GM21786 (cell line): ENCODE measurements at regions not wholly inside any gene's neighbourhood (a gene's known extent, or its start where the extent isn't known, plus 50 kb on each side); places are given as distances from the start of the nearest gene placed in this dataset.

ENCODE experiments used
- ATAC-seq: cut with Tn5 transposase; IDR thresholded peaks from one replicate; pipeline ENCODE4 v1.9.1; 2021; ENCODE audit not compliant: unreplicated experiment

DNA sequence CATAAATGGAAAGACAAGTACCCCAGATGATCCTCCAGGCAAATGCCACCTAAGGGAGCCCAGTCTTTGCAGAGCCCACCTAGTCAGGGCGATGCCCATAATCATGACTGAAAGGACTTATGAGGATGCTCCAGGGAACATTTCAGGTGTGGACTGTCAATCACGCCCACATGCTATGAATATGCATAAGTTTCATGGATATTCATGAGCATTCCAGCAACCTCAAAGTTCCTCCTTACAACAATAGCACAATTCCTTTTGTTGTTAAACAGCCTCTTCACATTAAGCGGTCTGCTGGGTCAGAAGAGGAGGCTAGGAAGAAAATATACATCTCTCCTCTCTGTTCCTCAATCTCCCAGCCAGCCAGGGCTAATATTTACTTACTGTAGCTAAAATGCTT is 161.6 kb downstream of the C5orf15 start:
- no peak for ATAC-seq

DNA sequence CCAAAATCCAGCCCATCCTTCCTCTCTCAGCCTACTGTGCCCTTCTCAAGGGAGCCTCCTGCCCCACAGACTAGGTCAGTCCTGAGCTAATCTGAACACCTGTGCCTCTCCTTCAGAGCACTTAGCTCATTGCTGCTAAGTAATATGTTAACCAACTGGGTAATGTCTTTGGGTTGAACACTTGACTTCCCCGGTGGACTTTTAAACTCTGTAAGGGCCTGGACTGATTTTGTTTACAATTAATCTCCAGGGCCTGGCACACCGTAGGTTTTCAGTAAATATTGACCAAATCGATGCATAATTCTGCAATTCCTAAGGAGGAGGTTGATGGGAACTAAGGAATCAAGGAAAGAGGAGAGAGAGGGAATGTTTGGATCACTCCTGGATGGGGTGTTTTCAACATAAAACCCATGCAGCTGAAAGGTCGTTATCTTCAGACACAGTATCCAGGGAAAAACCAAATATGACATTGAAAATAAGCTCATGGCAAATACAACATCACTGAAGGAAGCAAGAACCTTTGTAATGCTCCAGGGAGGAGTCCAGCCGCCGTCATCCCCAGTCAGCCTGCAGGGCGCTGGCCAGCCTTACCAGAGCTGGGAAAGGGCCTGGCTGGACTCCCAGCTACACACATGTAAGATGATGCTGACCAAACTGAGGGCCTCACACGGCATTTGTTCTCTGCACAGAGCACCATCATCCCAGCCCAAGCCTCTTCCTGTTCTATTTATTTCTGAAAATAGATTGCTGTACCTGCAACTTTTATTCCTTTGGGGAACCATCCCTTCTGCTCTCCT is 166.3 kb downstream of the C5orf15 start:
- ATAC-seq, result no peak

DNA sequence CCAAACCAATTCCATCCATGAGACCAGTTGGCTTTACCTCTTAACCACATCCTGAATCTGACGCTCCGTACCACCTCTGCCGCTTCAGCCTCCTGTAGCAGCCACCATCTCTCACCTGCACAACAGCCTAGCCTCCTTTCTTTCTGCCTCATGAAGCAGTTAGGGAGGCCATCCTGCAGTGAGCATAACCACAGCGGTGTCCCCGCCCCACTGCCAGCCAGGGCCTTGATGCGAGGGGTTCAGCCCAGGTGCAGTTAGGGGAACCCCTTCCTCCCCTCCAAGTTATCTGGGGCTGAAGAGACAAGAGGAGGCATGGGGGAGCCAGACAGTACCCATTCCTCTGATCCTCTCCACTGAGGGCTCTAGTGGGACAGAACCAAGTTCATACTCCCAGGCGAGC is 167.0 kb downstream of the C5orf15 start:
- no peak for ATAC-seq

DNA sequence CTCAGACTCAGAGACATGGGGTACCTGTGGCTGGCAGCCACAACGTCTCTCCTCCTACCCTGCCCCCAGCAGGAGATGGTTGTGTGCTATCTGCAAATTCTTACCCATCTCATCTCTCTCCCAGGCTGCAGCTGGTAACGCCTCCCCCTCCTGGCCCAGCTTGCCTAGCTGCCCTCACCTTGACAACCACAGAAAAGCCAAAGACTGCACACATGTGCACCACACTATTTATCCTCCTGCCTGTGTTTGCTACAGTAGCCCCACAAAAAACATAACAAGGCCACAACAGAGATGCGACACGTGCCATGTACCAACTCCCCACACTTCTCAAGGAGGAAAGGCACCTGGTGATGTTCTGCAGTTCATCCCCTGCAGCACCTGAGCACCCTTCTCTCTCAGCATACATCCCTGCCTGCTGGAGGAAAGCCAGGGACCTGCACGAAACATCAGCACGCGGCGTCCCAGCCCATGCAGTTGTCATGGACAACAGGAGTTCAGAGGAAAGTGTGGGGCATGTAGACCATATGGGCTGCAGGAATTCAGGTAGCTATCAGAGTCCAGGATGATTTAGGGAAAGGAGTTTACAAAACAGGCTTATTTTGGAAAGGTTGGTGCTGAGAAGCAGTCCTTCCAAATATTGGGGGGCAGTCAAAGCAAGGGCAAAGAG is 168.7 kb downstream of the C5orf15 start:
- ATAC-seq, result no peak

DNA sequence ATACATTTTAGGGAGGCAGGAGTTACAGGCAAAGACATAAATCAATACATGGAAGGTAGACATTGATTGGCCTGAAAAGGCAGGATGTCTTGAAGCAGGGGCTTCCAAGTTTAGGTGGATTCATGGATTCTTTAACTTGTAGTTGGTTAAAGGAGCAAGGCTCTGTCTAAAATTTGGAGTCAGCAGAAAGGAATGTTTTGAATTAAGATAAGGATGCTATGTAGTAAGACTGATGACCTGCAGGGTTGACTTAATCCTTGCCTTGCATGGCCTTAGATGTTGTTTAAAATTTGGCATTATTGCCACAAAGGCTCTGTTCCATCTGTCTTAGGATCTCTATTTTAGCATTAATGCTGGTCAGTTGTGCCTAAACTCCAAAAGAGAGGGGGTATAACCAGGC is 171.3 kb downstream of the C5orf15 start:
- no peak for ATAC-seq

DNA sequence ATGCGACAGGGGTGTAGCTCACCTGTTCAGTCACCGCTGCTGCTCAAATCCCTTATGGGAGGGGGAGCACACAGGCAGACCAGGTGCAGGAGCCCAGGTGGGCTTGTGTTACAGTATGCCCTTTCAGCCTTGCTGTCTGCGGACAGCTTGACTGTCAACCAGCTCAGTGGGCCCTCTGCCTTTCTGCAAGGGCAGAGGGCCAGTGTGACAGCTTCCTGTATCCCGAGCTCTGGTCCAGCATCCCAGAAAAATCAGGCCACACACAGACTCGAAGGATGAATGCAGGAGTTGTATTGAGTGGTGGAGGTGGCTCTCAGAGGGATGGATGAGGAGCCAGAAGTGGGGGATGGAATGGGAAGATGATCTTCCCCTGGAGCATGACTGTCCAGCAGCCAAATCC is 172.2 kb downstream of the C5orf15 start:
- no peak for ATAC-seq

DNA sequence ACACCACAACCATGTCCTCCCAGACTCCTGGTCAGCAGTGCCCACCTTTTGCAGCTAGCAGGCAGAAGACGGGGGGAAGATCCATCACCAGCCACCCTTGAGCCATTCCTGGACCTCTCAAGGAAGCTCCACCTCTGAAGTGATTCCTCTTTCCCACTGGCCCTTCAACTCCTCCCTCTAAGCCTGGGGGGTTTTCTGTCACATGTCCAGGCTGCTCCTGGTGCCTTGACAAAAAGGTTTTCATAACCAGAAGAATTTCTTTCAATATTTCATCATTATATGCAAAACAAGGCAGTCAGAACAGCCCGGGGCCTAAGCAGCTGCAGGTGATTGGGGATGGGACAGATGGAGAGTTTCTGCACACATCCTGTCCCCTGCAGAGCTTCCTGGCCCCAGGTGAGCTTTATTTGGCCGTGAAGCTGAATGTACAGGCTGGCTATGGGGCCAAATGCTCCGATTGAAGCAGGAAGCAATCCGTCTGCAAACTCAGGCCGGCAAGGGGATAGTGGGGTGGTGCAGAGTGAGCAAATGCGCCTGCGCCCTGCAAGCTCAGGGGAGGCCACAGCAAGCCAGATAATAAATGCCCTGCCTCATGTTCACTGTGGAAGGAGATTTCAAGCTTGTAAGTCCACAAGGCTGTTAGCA is 173.5 kb downstream of the C5orf15 start:
- ATAC-seq, result no peak

DNA sequence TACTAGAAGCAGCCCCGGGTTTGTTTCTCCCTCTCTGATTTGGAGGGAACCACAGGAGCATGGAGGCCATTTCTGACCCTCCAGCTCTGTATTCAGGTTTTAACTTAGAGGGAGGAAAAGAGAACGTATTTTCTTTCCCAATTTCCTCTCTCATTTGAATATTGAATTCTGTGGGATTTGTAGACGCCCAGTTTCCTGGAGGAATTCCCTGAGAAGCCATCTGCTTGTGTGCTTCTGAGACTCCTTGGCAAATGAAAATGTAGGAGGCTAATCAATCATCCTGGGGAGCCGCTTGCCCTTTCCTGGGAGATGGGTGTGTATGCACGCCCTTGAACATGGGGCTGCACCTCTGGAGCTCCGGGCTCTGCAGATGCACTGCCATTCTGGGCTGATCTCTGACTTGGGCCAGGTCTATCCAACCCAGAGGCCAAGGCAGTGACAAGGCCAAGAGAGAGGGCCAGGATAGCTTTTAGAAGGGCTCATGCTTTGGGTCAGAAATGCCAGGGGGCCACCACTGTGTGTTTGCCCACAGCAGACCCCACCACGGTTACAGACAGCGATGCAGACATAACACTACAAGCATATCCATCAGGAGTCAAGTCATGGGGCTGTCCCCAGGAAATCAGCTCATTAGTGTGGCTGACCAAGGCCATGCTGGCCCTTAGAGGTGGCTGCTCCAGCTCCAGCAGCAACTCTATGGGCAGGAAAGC is 174.5 kb downstream of the C5orf15 start:
- ATAC-seq, result no peak

DNA sequence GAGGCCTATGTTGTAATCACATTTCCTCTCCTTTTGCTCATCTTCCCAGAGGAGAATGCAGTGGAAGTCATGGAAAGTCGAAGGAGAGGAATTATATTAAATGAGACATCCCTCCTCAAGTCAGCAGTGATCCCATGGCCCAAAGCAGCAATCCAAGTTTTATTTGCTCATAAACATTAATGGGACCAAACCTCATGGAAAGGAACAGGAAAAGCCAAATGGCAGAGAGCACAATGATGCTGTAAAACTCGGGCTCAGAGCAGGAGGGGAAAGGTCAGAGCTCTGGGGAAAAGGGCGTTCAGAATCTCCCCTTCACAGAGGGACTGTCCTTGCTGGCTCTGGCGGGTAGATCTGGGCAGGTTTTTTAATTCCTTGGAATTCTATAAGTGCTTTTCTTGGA is 175.8 kb downstream of the C5orf15 start:
- ATAC-seq, result no peak

DNA sequence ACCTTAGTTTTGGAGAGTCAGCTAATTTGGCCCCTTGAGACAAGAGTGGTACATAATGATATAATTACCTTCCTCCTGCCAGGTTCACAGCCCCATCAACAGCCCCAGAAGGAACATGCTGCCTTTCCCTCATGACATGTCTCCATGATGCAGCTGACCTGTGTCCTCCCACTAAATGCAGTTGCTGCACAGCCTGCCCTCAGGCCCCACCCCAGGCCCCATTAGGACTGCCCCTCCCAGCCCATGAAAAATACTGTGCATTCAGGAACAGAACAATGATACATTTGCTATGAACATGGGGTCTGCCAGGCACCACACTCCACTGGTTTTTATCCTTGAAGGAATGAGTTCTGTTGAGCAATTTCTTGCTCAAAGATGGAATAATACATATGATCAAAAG is 176.4 kb downstream of the C5orf15 start:
- ATAC-seq, result no peak

DNA sequence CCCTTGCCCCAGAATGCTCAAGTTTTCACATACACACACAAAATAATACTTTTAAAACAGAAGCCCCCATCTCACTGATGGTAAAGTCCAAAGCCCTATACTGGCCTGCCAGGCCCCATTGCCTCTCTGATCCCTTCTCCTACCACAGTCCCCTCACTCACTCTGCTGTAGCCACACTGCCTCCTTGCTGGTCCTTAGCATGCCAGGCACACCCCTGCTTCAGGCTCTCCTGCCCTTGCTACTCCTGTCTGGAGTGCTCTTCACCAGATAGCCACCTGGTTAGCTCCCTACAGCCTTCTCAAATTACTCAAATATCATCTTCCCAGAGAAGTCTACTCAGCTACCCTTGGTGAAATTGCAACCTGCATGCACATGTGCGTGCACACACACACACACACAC is 177.5 kb downstream of the C5orf15 start:
- ATAC-seq, result no peak

DNA sequence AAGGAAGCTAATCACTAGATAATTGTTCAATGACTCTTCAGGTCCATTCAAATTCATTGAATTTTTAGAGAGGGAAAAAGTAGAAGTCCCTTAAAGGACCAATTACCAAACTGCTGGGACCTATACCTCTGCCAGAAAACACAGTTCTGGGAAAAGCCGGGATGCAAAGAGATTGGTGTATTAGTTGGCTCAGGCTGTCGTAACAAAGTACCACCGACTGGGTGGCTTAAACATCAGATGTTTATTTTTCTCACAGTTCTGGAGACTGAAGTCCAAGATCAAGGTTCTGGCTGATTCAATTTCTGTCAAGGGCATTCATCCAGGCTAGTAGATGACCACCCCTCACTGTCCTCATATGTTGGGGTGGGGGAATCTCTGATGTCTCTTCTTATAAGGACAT is 177.1 kb upstream of the FSTL4 start:
- ATAC-seq, result no peak

DNA sequence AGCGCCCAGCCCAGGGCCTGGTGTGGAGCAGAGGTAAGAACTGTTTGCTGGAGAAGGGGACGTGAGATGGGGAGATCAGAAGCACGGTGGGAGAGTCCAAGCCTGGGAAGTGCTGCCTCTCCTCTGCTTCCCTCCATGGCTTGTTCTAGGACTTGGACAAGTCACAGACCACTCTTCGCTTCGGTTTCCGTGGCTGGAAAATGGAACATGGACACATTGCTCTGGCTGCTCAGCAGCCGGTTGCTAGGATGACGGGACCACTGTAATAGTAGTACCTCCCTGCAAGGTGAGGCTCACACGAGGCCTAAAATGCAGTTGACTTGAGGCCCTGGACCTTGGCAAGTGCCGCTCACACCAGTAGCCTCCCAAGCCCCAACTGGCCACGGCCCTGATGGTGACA is 175.8 kb upstream of the FSTL4 start:
- ATAC-seq, result no peak

DNA sequence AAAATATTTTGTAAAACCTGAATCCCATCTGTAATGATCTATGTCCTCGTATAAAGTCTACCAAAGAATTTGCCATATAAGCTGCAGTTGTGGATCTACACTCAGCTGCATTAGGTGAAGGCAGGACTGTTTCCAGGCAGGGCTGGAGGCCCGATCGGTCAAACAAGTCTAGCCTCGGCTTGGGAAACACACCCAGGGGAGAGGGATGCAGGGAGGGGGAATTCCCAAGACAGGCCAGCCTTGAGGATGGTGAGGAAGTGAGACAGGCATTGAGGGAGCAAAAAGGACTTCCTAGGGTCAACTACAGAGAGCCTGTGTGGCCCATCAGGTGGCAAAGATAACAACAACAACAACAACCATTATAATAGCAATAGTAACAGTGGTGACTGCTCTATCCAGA is 174.1 kb upstream of the FSTL4 start:
- no peak for ATAC-seq

DNA sequence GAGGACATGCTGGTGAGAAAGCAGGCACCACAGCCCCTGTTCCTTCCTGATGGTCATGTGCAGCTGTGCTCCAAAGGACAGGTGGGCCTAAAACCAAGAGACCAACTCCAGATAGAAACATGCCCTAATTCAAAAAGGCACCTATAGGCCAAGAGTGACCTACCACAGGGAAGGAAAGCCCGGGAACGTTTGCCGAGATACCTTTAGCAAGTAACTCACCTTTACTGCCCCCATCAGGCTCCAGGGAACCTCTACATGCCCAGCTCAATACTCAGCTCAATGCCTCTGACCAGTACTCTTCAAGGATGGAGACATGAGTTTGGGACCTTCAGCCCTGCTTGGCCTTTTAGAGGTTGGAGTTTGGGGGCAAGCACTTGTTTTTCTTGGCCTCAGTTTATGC is 172.8 kb upstream of the FSTL4 start:
- ATAC-seq, result no peak

DNA sequence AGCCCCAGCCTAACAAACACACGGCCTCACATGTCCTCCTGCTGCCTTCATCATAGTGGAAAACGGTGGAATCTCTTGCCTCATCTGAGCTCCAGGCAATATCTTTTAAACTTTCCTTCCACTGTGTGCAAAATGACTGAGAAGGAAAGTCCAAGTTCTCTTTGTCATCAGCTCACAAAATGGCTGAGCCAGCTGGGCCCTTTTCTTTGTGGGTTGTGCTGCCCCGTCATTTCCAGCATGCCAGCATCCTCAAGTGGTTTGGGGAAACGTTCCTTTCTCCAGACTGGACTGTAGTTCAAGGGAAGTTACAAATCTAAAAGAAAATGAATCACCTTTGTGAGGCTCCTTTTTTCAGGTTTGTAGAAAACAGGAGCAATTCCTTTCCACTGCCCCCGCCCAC is 171.1 kb upstream of the FSTL4 start:
- no peak for ATAC-seq

DNA sequence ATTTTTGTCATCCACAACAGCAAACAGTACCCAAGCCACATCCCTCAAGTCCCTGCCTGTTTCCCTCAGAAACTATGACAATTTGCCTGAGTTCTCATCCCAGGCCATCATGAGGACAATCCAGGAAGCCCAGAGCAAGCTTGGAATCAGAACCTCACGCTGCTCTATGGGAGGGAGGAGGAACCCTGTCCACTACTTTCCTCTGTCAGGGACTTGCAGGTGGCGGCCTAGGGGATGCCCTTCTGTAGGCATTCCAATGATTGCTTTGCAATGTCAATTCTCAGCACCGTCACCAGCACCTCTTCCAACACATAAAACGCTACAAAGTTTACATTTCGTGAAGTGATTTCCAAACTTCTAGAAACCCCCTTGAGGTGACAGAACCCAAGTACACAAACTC is 170.4 kb upstream of the FSTL4 start:
- ATAC-seq, result no peak

DNA sequence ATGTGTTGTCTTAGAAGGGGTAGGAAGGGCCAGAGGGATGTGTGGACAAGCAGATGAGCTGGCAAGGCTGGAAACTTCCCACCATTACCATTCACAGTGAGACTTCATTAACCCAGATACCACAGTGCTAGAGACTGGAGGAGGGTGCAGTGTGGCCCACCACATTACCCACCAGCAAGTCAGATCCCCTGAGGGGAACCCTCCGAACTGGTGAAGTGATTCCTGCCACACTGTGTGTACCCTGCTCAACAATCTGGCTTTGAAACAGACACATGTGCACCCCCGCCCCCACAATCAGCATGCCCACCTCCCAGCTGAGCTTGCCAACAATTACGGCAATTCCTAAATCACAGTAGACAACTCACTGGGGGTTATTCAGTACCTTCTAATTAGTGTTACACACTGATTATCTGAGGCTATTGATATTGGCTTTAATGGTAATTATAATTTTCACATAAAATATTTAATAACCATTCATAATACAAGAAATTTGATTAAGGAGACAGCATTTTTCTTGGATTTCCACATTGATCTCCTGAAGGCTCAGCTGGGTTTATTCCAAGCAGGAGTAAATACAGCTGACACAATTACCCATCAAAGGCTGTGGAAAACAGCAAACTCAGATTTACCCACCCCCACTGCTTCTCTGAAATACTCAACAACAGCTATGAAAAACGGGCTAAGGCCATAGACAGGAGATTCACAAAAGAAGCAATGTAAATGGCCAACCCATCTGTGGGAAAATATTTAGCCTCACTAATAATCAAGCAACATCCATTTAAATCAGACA is 169.3 kb upstream of the FSTL4 start:
- ATAC-seq, result no peak

DNA sequence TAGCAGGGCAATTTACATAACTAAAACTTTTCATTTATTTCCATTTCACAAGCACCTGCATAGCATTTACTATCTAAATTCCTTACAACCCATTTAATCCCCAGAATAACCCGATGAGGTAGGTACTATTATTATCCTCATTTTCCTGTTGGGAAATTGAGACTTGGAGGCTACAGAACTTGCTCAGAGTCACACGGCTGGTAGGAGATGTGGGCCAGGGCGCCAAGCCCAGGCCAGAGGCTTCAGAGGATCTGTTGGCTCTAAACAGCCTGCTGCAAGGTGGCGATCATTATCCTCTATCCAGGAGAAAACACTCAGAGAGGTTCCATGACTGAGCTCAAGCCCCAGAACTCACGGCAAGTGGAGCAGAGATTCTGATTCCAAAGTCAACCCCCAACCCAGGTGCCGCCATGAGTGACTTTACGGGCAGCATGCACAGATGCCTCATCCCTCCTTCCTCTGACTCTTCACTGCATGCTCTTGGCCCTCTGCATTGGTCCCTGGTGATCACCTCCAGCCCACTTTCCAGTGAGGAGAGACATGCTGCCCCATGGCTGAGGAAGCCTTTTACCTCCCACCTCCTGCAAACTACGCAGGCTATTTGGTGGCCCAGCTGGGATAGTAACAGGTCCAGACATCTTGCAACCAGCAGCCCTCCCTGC is 168.4 kb upstream of the FSTL4 start:
- ATAC-seq, result no peak

DNA sequence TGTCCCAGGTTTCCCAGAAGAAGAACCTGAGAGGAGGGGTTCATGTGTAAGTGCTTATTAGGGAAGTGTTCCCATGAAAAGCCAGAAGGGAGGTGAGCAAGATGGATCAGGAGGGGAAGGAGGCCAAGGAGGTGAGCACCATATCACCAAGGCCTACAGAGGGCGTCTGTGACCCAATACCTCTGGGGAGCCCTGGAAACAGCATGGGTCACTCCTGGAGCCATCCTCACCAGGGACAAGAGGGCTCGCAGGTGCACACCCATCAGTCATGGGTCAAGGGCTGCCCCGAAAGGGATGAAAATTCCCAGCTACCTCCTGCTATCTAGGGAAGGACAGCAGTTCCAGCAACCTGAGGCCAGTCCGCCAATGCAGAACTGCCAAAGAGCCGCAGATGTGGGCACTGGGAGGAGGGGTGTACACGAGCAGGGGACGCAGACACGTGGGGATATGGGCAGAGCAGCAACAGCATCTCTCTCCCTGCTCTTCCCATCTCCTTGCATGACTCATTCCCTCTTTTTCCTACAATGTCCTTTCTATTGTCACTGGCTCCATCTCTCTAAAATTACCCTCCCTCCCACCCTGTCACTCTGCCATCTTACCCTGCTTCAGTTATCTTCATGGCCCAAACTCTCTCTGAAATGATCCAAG is 167.6 kb upstream of the FSTL4 start:
- ATAC-seq, result no peak
